Cardiac fibroblast (primary cell): ENCODE measurements at regions not wholly inside any gene's neighbourhood (a gene's known extent, or its start where the extent isn't known, plus 50 kb on each side); places are given as distances from the start of the nearest gene placed in this dataset.
A peak's percentile ranks its signal among the peaks of the same experiment; 100 is the strongest.

Source experiments
- DNase-seq, 2 donors: peaks; one replicate each; pipeline versions ENCODE4 v3.0.0 to v3.0.0-alpha.2; 2010; ENCODE audit warnings: low read depth in 2 of 2
- H3K4me3 ChIP-seq, 2 donors: replicated peaks in 1 of 2; 1 replicate in 1 of 2; 2 replicates in 1 of 2; pipeline ENCODE4 v1.5.1; 2011; ENCODE audit warnings: low read depth in 2 of 2, low read length in 2 of 2, mild to moderate bottlenecking in 2 of 2, moderate library complexity in 1 of 2
- CTCF ChIP-seq: IDR thresholded peaks from one replicate; pipeline ENCODE4 v1.5.1; 2011; ENCODE audit warnings: low read depth, mild to moderate bottlenecking, low read length, inconsistent platforms

GRCh38 chr2:226330206-226330605, 469.4 kb downstream of the IRS1 start:
- TF ChIP-seq CTCF, result no peak

GRCh38 chr2:226329180-226329579, 470.4 kb downstream of the IRS1 start:
- no peak for TF ChIP-seq CTCF
- no peak overlapping the region for H3K4me3 ChIP-seq
- DNase-seq, result no peak

More at GRCh38 chr2:226330206-226330605, 469.4 kb downstream of the IRS1 start:
- no peak overlapping the region for H3K4me3 ChIP-seq
- DNase-seq, result no peak

GRCh38 chr2:226327830-226328229, 471.8 kb downstream of the IRS1 start:
- DNase-seq, result no peak
- no peak overlapping the region for H3K4me3 ChIP-seq
- no peak for TF ChIP-seq CTCF

GRCh38 chr2:226325526-226325925, 474.1 kb downstream of the IRS1 start:
- no peak for TF ChIP-seq CTCF
- DNase-seq, result peak; percentile 23 to 49
- H3K4me3 ChIP-seq, result no peak overlapping the region

- no peak overlapping the region for H3K4me3 ChIP-seq
- no peak for TF ChIP-seq CTCF
- no peak for DNase-seq
Measured at GRCh38 chr2:226320076-226320948, 479.3 kb downstream of the IRS1 start.

GRCh38 chr2:226317970-226318369, 481.6 kb downstream of the IRS1 start:
- H3K4me3 ChIP-seq, result no peak overlapping the region
- no peak for TF ChIP-seq CTCF
- no peak for DNase-seq

GRCh38 chr2:226313060-226313459, 486.6 kb downstream of the IRS1 start:
- DNase-seq, result no peak
- no peak for TF ChIP-seq CTCF
- no peak overlapping the region for H3K4me3 ChIP-seq
